Activated CD8-positive, alpha-beta memory T cell treated with anti-CD3 and anti-CD28 coated beads for 48 hours (primary cell): ENCODE measurements at regions not wholly inside any gene's neighbourhood (a gene's known extent, or its start where the extent isn't known, plus 50 kb on each side); places are given as distances from the start of the nearest gene placed in this dataset.
"Not testable (repeated sequence)": the region's sequence is repeated elsewhere in the genome, so short reads cannot be mapped to it uniquely, and the experiment has no call there.

ENCODE experiments used
- DNase-seq, 3 experiments: peaks; one replicate each; pipeline ENCODE4 v3.0.0-alpha.2; 2020; ENCODE audit warnings: low read depth in 2 of 3, low spot score in 2 of 3

GRCh38 chr7:63856466-63856865, 142.2 kb upstream of the ZNF722 start:
- not testable (repeated sequence) for DNase-seq

DNA sequence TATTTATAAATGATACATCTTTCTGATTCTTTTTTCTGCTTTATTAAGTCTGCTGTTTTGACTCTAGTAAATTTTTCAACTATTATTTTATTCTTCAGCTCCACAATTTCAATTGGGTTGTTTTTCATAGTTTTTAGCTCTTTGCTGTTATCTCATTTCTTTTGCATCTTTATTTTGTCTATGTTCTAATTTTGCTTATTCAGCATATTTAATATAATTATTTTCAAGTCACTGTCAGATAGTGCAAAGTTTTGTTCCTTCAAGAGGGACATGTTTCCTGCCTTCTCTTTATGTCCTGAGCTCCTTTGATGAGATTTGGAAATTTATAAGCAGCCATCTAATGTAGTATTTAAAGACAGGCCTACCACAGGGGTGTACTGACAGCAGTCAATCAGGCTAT, 131.5 kb upstream of the ZNF722 start:
- no peak for DNase-seq

DNA sequence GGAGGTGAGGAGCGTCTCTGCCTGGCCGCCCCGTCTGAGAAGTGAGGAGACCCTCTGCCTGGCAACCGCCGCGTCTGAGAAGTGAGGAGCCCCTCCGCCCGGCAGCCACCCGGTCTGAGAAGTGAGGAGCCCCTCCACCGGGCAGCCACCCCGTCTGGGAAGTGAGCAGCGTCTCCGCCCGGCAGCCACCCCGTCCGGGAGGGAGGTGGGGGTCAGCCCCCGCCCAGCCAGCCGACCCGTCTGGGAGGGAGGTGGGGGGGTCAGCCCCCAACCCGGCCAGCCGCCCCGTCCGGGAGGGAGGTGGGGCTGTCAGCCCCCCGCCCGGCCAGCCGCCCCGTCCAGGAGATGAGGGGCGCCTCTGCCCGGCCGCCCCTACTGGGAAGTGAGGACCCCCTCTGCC, 124.4 kb upstream of the ZNF722 start:
- DNase-seq = not testable (repeated sequence)

DNA sequence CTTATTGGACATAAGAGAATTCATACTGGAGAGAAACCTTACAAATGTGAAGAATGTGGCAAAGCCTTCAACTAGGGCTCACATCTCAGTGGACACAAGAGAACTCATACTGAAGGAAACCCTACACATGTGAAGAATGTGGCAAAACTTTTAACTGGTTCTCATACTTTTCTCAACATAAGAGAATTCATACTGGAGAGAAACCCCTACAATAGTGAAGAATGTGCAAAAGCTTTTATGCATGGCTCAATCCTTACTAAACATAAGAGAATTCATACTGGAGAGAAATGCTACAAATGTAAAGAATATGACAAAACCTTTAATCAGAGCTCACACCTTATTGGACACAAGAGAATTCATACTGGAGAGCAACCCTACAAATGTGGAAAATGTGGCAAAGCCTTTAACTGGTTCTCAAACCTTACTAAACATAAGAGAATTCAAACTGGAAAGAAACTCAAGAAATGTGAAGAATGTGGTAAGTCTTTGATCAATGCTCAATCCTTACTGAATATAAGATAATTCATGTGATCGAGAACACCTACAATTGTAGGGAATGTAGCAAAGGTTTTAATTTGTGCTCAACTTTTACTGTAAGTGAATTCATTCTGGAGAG, 121.8 kb upstream of the ZNF722 start:
- no peak for DNase-seq

GRCh38 chr7:63887031-63887430, 111.6 kb upstream of the ZNF722 start:
- DNase-seq = no peak

DNA sequence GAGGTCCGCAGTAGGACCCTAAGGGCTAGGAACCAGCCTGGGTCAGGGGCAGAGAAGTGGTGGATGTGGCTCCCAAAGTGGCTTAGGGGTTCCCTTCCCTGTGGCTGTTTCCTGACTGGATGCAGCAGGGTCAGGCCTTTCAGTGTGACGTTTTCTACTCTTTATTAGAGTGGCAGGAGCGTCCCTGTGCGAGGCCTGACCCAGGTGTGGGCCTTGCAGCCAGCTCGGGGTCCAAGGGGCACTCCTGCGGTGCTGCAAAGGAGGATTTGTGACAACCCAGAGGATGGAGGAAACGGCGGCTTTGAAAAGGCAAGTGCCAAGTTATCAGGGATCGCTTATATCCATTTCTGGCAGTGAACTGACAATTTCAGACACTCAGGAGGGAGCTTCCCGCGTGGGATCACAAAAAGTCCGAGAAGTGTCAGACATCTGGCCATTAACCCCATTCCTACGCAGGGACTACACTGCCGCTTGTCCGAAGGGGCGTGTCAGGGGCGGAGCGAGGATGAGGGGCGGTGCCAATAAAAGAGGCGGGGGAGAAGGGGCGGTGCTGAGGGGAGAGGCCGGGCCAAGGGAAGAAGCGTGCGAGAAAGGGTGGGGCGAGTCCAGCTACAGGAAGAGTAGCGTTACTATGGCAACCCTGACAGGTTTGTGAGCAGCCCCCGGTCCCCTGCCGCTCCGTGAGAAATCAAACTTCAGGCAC, 98.8 kb upstream of the ZNF722 start:
- DNase-seq = peak; percentile 40 to 62 (median 46)

- DNase-seq = peak; percentile 33 to 67 (median 54)
Observed at GRCh38 chr7:63900394-63901203, 98.0 kb upstream of the ZNF722 start.

- DNase-seq = not testable (repeated sequence)
Observed at GRCh38 chr7:63901204-63901506, 97.5 kb upstream of the ZNF722 start.

- no peak for DNase-seq
Observed at GRCh38 chr7:63918986-63919385, 79.7 kb upstream of the ZNF722 start.

DNA sequence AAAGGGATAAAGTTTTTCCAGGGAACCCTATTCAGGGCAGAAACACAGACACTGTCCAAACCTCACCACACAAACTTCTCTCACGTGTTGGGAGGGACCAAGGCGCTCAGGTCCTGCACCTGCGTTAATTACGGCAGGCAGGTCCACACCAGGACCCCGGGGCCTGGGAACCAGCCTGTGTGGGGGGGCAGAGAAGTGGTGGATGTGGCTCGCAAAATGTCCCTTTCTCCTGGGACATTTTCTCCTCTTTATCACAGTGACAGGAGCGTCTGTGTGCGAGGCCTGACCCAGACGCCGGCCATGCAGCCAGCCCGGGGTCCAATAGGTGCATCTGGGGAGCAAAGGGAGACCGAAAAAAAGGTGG, 73.4 kb upstream of the ZNF722 start:
- DNase-seq = no peak

- peak; percentile 38 to 71 (median 55) for DNase-seq
Observed at GRCh38 chr7:63925626-63926460, 72.8 kb upstream of the ZNF722 start.

DNA sequence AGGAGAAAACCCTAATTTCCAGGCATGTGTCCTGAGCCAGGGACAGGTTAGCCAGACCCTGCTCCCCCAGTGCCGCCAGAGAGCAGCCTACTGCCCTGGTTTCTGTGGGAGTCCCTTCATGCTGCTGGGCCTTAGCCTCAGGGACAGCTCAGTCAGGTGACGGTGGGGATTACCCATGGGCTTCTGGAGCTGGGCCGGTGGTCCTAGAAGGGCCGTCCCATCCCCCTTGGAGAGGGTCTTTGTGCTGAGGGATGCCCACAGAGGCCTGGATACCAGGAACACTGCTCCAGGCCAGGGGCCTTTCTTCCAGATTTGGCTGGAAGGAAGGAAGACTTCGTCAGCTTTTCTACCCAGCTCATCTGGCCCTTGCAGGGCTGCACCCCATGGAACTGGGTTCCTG, 71.4 kb upstream of the ZNF722 start:
- no peak for DNase-seq

DNA sequence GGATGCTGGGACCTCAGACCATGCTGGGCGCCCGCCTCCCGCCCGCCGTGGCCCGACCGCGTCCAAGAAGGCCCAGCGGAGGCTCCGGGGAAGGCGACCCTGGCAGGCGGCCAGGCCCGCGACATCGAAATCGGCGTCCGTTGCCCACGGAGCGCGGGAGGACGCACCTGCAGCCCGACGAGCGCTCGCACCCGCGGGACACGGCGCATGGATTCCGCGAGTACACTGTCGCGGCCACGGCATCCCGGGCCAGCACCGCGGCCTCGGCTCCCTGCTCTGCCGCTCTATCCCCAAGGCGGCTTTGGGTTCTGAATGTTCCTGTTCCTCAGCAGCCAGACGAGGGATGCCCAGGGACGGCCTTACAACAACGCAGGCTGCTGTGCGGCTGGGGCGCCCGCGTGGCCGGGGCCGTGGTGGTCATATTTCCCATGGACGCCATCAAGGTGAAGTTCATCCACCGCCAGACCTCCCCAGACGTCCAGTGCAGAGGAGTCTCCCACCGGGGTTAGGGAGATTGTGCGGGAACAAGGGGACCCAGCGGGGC, 67.5 kb upstream of the ZNF722 start:
- DNase-seq = no peak

DNA sequence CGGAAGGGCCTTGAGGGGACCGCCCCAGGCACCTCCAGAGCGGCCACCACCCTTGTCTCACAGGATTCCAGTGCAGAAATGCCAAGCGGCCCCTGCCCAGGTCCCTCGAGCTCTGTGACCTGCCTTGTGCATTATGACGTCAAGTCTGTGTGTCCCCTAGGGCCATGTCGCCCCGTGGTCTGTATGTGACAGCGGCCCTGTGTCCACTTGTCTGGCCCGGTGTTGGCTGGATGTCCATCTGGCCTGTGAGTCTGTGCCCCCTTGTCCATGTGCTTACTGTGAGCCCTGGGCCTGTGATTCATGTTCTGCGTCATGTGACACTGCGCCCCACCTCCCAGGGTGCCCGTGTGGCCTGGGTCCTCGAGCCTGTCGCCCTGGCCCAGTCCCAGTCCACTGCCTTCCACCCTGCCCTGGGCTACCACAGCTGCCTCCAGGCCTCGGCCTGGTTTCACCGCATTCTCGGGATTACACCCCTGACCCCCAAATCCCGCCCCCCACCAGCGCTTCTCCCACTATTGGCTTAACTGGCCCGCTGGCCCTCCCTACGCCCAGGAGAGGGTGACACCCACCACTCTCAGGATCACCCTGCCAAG, 66.6 kb upstream of the ZNF722 start:
- no peak for DNase-seq
